ENCODE measurements at regions not wholly inside any gene's neighbourhood (a gene's known extent, or its start where the extent isn't known, plus 50 kb on each side); places are given as distances from the start of the nearest gene placed in this dataset.

- TF ChIP-seq CTCF (IDR thresholded peaks at IDR 0.05; ENCODE audit: poor library complexity) (no peak), EZH2 (IDR thresholded peaks at IDR 0.05; ENCODE audit: borderline replicate concordance) (no peak), EZH2phosphoT487 (IDR thresholded peaks at IDR 0.05; ENCODE audit: low read depth, severe bottlenecking, unreplicated experiment) (no peak)
Observed at GRCh38 chr16:64773638-64774037, 348.2 kb downstream of the CDH11 start.
